Astrocyte of the hippocampus (primary cell): ENCODE measurements at regions not wholly inside any gene's neighbourhood (a gene's known extent, or its start where the extent isn't known, plus 50 kb on each side); places are given as distances from the start of the nearest gene placed in this dataset.
"Not testable (repeated sequence)": the region's sequence is repeated elsewhere in the genome, so short reads cannot be mapped to it uniquely, and the experiment has no call there.

Source experiments
- DNase-seq: peaks from one replicate; pipeline ENCODE4 v3.0.0; 2011; ENCODE audit warnings: low read depth, low spot score

DNA sequence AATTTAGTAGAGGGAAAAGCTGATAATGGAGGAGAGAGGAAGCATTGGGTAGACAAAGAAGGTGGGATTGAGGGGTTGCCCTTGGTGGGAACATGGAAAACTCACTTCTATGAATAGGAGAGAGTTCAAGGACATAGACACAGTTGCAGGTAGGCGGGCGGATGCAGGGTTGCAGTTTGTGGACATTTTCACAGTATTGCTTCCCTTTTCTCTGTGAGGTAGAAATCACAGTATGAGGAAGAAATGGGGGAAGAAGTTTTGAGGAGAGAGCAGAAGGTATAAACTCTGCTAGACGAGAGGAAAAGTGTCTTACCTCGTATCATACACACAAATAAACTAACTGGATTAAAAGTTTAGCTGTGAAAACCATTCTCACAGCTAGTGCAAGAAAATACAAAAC, 200.7 kb upstream of the ECI2 start:
- DNase-seq = no peak

DNA sequence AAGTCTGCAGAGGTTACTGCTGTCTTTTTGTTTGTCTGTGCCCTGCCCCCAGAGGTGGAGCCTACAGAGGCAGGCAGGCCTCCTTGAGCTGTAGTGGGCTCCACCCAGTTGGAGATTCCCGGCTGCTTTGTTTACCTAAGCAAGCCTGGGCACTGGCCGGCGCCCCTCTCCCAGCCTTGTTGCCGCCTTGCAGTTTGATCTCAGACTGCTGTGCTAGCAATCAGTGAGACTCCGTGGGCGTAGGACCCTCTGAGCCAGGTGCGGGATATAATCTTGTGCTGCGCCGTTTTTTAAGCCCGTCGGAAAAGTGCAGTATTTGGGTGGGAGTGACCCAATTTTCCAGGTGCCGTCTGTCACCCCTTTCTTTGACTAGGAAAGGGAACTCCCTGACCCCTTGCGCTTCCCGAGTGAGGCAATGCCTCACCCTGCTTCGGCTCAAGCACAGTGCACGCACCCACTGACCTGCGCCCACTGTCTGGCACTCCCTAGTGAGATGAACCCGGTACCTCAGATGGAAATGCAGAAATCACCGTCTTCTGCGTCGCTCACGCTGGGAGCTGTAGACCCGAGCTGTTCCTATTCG, 198.9 kb upstream of the ECI2 start:
- not testable (repeated sequence) for DNase-seq

DNA sequence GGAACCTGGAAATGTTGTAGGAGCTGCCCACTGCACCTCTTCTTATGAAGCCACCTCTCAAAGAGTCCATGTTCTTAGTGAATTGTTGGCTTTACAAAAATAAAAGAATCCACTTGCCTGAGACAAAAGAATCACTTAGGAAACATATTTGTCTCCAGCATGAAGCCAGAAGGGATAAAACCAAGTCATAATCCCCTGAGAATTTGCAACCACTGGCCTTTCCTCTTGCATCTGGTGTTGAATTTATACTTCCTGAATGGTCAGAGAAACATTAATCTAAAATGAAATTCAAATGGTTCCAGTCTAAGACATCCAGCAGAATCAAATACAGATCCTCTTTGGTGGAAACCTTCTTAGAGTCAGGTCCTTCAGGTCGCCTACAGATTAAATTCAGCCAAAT, 192.5 kb upstream of the ECI2 start:
- no peak for DNase-seq

- no peak for DNase-seq
These were observed 189.4 kb upstream of the ECI2 start for GRCh38 chr6:4324746-4325145.

GRCh38 chr6:4323322-4323721, 187.9 kb upstream of the ECI2 start:
- no peak for DNase-seq

DNA sequence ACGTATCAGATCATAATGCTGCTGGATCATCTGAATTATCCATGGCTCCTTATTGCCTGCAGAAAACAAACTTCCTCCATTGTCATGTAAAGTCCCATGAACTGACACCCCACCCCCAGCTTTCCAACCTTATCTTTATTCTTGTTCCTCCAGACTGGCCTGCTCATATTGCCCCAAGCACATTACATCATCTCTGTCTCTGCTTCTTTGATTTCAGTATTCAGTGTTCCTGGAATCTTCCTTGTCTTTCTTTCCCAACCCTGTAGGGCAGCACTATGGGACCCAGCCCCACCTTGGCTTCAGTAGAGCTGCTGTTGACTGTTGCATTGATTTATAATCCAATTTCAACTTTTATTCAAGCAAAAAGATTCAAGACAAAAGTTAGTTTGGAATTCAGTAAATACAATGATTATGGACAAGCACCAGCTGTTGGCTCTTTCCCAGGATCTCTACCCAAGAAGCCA, 187.5 kb upstream of the ECI2 start:
- no peak for DNase-seq

- DNase-seq = no peak
These were observed 186.9 kb upstream of the ECI2 start for GRCh38 chr6:4322134-4322845.

- DNase-seq = peak; percentile 75
These were observed 185.5 kb upstream of the ECI2 start for GRCh38 chr6:4320860-4321259.

- DNase-seq = peak; percentile 44
These were observed 184.8 kb upstream of the ECI2 start for GRCh38 chr6:4319981-4320683.

- DNase-seq = no peak
These were observed 182.9 kb upstream of the ECI2 start for GRCh38 chr6:4318321-4318720.

- DNase-seq = peak; percentile 40
These were observed 181.6 kb upstream of the ECI2 start for GRCh38 chr6:4316867-4317400.

DNA sequence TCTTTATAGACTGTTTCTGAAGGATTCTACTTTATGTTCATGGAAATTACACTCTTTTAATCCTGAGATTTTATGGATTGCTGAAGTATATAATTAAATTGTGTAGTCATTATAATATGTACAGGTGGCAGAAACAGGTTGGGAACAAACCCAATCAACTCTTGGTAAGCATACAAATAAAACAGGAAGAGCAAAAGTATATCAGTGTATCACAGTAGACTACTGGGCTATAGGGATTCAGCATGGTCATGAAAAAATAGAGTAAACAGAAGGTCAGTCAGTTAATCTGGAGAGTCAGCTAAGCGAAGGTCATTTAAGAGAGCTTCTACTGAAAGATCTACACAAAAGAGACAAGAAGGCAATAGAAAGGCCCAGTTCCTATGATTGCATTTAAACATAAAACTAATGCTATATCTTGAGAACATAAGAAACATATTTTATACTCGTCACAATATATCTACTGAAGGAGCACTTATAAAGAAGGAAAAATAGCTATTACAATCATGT, 178.9 kb upstream of the ECI2 start:
- DNase-seq = no peak

DNA sequence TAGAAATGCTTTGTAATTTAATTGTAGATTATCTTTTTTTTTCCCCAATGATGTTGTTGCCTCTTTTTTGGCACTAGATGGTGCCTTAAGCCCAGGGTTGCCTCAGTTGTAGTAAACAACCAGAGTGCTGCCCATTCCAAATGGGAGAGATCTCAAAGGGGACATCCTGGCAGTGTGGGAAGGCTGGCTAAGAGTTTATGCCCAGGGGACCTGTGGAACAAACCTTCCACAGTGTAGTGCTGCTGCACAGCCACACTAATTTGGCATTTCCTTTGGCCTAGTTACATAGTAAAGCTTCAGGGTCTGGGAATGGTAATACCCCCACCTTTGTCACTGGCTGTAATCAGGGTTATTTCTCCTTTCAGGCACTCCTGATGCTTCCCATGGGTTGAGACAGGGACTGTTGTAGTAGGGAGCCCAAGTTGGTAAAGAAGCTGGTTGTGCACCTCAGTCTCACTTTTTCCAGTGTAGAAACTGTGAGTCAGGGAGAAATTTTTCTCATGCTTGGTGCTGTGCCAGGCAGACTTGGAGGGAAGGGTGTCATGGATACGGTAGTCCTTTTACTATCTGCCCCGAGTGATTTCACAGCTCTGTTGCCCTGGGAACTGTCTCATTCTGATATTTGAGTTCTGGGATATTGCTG, 177.8 kb upstream of the ECI2 start:
- peak; percentile 95 for DNase-seq

GRCh38 chr6:4311976-4312860, 176.8 kb upstream of the ECI2 start:
- DNase-seq = no peak

- no peak for DNase-seq
These were observed 174.2 kb upstream of the ECI2 start for GRCh38 chr6:4309540-4309939.

- no peak for DNase-seq
These were observed 173.0 kb upstream of the ECI2 start for GRCh38 chr6:4308364-4308763.

DNA sequence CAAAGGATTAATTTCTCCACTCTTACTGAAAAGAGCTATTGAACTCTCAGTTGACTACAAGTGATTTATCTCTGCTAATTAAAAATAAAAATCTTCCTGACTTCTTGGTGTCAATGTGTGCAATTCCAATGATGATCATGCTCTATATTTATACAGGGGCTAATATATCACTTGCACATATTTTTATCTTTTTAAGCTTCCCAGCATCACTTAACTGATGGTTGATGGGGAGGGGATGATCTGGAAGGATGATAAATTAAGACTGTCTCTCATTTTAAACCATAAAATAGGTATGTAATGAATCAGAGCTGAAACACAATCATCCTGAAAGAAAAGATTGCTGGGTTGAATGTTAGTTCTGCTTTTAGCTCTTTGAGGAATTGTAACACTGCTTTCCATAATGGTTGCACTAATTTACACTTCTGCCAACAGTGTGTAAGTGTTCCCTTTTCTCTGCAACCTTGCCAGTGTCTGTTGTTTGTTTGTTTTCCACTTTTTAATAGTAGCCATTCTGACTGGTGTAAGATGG, 169.6 kb upstream of the ECI2 start:
- no peak for DNase-seq

- DNase-seq = no peak
These were observed 168.3 kb upstream of the ECI2 start for GRCh38 chr6:4303638-4304037.

DNA sequence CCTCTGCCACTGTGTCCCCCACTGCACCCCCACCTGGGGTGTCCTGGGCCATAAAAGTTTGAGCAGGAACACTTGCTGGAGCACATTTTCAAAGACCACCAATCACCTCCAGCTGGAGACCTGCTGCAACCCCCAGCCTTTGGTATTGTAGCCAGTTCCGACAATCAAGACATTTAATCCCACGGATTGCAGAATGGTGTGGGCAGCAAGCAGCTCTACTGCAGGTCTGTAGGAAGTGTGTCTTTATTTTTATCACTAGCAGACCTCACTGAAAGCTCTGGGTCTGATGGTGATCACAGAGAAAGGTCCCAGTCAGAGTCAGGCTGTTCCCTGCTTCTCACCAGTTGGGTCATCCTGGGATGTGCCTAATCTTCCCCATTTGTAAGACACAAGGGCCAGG, 167.1 kb upstream of the ECI2 start:
- DNase-seq = no peak

GRCh38 chr6:4301871-4302270, 166.5 kb upstream of the ECI2 start:
- DNase-seq = no peak

- no peak for DNase-seq
These were observed 165.5 kb upstream of the ECI2 start for GRCh38 chr6:4300917-4301316.
